GM12878 (cell line): ENCODE measurements at regions not wholly inside any gene's neighbourhood (a gene's known extent, or its start where the extent isn't known, plus 50 kb on each side); places are given as distances from the start of the nearest gene placed in this dataset.

Source experiments
- ATAC-seq: fragments of 200-7000 bp; cut with Tn5 transposase; 3 replicates; pipeline ENCODE4 v1.9.1; 2020; ENCODE audit warnings: mild to moderate bottlenecking, moderate library complexity
- BruUV-seq: library from RNA; stranded (reverse); fragments of 400-500 nt; replicated peaks from 2 replicates; lab custom pipeline; 2021; lab: Mats Ljungman, UMichigan
- CTCF ChIA-PET: fragments of 300-600 bp; sonication (Branson Sonifier 250); formaldehyde crosslinking; extraction: SDS; loops from one replicate; lab custom pipeline; 2021; ENCODE audit warnings: inconsistent platforms; lab: Yijun Ruan, JAX
- POLR2A ChIA-PET: fragments of 350-600 bp; formaldehyde crosslinking; extraction: SDS; loops from one replicate; lab custom pipeline; 2021; ENCODE audit warnings: inconsistent platforms; lab: Charles Lee
- RAD21 ChIA-PET: fragments of 300-600 bp; sonication (Branson Sonifier 250); formaldehyde crosslinking; loops from one replicate; lab custom pipeline; 2023; ENCODE audit warnings: antibody characterized with exemption; ENCODE audit not compliant: unreplicated experiment; lab: Charles Lee
- SMC1A ChIA-PET: fragments of 300-600 bp; sonication (Branson Sonifier 250); formaldehyde crosslinking; loops from one replicate; lab custom pipeline; 2023; ENCODE audit not compliant: unreplicated experiment, uncharacterized antibody; lab: Charles Lee
- DNase-seq: peaks from one replicate; pipeline ENCODE4 v3.0.0-alpha.2; 2011; ENCODE audit warnings: low read depth, low spot score
- FAIRE-seq: peaks from 3 replicates; lab custom pipeline; 2011; peaks lifted over from hg19 to GRCh38; lab: Jason Lieb, UNC
- H2AFZ ChIP-seq: 2 replicates; pipeline ENCODE4 v1.6.0; 2011; ENCODE audit warnings: low read depth, low read length, control low read depth; ENCODE audit not compliant: control insufficient read depth
- H3K27ac ChIP-seq: 2 replicates; pipeline ENCODE4 v1.5.1; 2011; ENCODE audit warnings: control low read depth; ENCODE audit not compliant: control insufficient read depth, insufficient read depth
- H3K27me3 ChIP-seq, 2 experiments: replicated peaks in 1 of 2; 2 replicates each; pipeline versions ENCODE4 v1.6.0 to v1.6.1; 2011; ENCODE audit warnings: low read length in 1 of 2; ENCODE audit not compliant: control insufficient read depth in 2 of 2, insufficient read depth in 2 of 2
- H3K36me3 ChIP-seq, 2 experiments: 2 replicates each; pipeline ENCODE4 v1.5.1; 2011; ENCODE audit warnings: low read length in 1 of 2; ENCODE audit not compliant: control insufficient read depth in 2 of 2, insufficient read depth in 2 of 2
- H3K4me1 ChIP-seq: 2 replicates; pipeline ENCODE4 v1.6.1; 2011; ENCODE audit warnings: mild to moderate bottlenecking, low read length, moderate library complexity, mixed read lengths; ENCODE audit not compliant: control insufficient read depth, insufficient read depth
- H3K4me2 ChIP-seq: 2 replicates; pipeline ENCODE4 v1.6.0; 2011; ENCODE audit warnings: control low read depth; ENCODE audit not compliant: control insufficient read depth, insufficient read depth
- H3K4me3 ChIP-seq: fragments of 200-600 bp; sonication (generic); 2 replicates; pipeline ENCODE4 v1.5.1; 2016
- H3K79me2 ChIP-seq: 2 replicates; pipeline ENCODE4 v1.6.0; 2011; ENCODE audit warnings: low read length; ENCODE audit not compliant: control insufficient read depth, insufficient read depth
- H3K9ac ChIP-seq: 2 replicates; pipeline ENCODE4 v1.8.0; 2011; ENCODE audit warnings: low read length, control low read depth, mixed read lengths; ENCODE audit not compliant: control insufficient read depth, insufficient read depth
- H3K9me3 ChIP-seq: replicated peaks from 3 replicates; pipeline ENCODE4 v1.5.1; 2011; ENCODE audit warnings: mild to moderate bottlenecking, low read length; ENCODE audit not compliant: control insufficient read depth, insufficient read depth
- H4K20me1 ChIP-seq: 2 replicates; pipeline ENCODE4 v1.6.0; 2011; ENCODE audit not compliant: control insufficient read depth, insufficient read depth
- ATF3 ChIP-seq: IDR thresholded peaks from 2 replicates; pipeline ENCODE4 v1.6.1; 2011; ENCODE audit warnings: low read depth, mild to moderate bottlenecking, low read length, moderate library complexity, borderline replicate concordance; ENCODE audit errors: extremely low read depth
- CREM ChIP-seq: IDR thresholded peaks from 2 replicates; pipeline ENCODE4 v1.6.1; 2014; ENCODE audit warnings: antibody characterized with exemption, low read depth
- EP300 ChIP-seq, 2 experiments: fragments of 150-350 bp in 1 of 2; IDR thresholded peaks; 2 replicates each; pipeline ENCODE4 v1.6.1; 2011 to 2012; ENCODE audit warnings: low read depth in 2 of 2, low read length in 2 of 2, borderline replicate concordance in 1 of 2, improper control_type of control experiment in 1 of 2, inconsistent platforms in 1 of 2; ENCODE audit not compliant: control insufficient read depth in 1 of 2
- HDAC6 ChIP-seq: fragments of 200-600 bp; sonication (generic); IDR thresholded peaks from one replicate; pipeline ENCODE4 v1.8.0; 2017; ENCODE audit warnings: antibody characterized with exemption; ENCODE audit not compliant: unreplicated experiment
- KLF5 ChIP-seq: fragments of 450-650 bp; IDR thresholded peaks from 2 replicates; pipeline ENCODE4 v1.6.1; 2014; ENCODE audit warnings: mild to moderate bottlenecking; ENCODE audit not compliant: partially characterized antibody
- MAX ChIP-seq: IDR thresholded peaks from 2 replicates; pipeline ENCODE4 v1.6.1; 2012; ENCODE audit warnings: low read depth, low read length, improper control_type of control experiment
- MEF2B ChIP-seq: fragments of 450-650 bp; IDR thresholded peaks from 2 replicates; pipeline ENCODE4 v1.6.1; 2018; ENCODE audit warnings: mild to moderate bottlenecking, moderate library complexity; ENCODE audit not compliant: partially characterized antibody, poor library complexity, severe bottlenecking
- MLLT1 ChIP-seq: fragments of 450-650 bp; IDR thresholded peaks from 2 replicates; pipeline ENCODE4 v1.6.1; 2016; ENCODE audit warnings: mild to moderate bottlenecking
- NFYA ChIP-seq: IDR thresholded peaks from 2 replicates; pipeline ENCODE4 v1.6.1; 2011; ENCODE audit warnings: low read depth, mild to moderate bottlenecking, low read length, improper control_type of control experiment, borderline replicate concordance
- RAD51 ChIP-seq: fragments of 450-650 bp; IDR thresholded peaks from 2 replicates; pipeline ENCODE4 v1.6.1; 2016; ENCODE audit warnings: moderate library complexity, mild to moderate bottlenecking, inconsistent platforms
- RBBP5 ChIP-seq: fragments of 200-600 bp; sonication (generic); conservative IDR thresholded peaks from 2 replicates; pipeline ENCODE4 v1.6.1; 2016
- RELA ChIP-seq: fragments of 450-650 bp; IDR thresholded peaks from 2 replicates; pipeline ENCODE4 v1.8.0; 2014; ENCODE audit warnings: borderline replicate concordance; ENCODE audit not compliant: partially characterized antibody
- STAT3 ChIP-seq: IDR thresholded peaks from 2 replicates; pipeline ENCODE4 v1.6.1; 2011; ENCODE audit warnings: low read depth, low read length, improper control_type of control experiment
- SUZ12 ChIP-seq: fragments of 200-600 bp; sonication (generic); IDR thresholded peaks from one replicate; pipeline ENCODE4 v1.6.1; 2018; ENCODE audit warnings: antibody characterized with exemption, mild to moderate bottlenecking; ENCODE audit not compliant: unreplicated experiment
- TBL1XR1 ChIP-seq: IDR thresholded peaks from 2 replicates; pipeline ENCODE4 v1.6.1; 2012; ENCODE audit warnings: low read depth, low read length, improper control_type of control experiment
- ZNF274 ChIP-seq: IDR thresholded peaks from one replicate; pipeline ENCODE4 v1.8.0; 2011; ENCODE audit not compliant: insufficient read length, insufficient read depth
- ZNF622 ChIP-seq: fragments of 450-650 bp; IDR thresholded peaks from 2 replicates; pipeline ENCODE4 v1.6.1; 2017; ENCODE audit warnings: mild to moderate bottlenecking, inconsistent platforms
- WGBS: methylation state at CpG from one replicate; pipeline ENCODE4 v1.1.6; 2016; ENCODE audit warnings: low lambda C conversion rate; ENCODE audit not compliant: insufficient replicate concordance, insufficient coverage; ENCODE audit errors: missing lambda C conversion rate; 5-methylcytosine and 5-hydroxymethylcytosine counted together
- in situ Hi-C: fragments of 300-500 bp; cut with MboI; formaldehyde crosslinking; loops from 9 replicates; pipeline ENCODE4 v1.14.3; 2018; ENCODE audit warnings: mixed read lengths
- intact Hi-C: fragments of 100-400 bp; cut with micrococcal nuclease; formaldehyde crosslinking; loops from one replicate; pipeline ENCODE4 v1.14.2; 2022; ENCODE audit not compliant: unreplicated experiment

- H3K4me3 ChIP-seq = no peak overlapping the region
- H3K4me1 ChIP-seq = no peaks in the 10 kb centered on the region
- H4K20me1 ChIP-seq = no peaks in the 10 kb centered on the region
- 26% methylated on average over 11 of the region's 11 CpGs for WGBS
- no peaks in the 10 kb centered on the region for H3K9me3 ChIP-seq
- H3K4me2 ChIP-seq = no peak overlapping the region
- in situ Hi-C loops (no loop called here), intact Hi-C loops (no loop called here)
- H3K27ac ChIP-seq = no peak overlapping the region
- BruUV-seq = no TSS peak
- TF ChIP-seq MEF2B = no peak
- no peak for TF ChIP-seq SUZ12
- no peak for TF ChIP-seq RAD51
- TF ChIP-seq TBL1XR1 = no peak
- TF ChIP-seq ZNF622 = no peak
- TF ChIP-seq MLLT1 = no peak
- no peak for TF ChIP-seq ZNF274
- no peak overlapping the region for H3K9ac ChIP-seq
- no peak for DNase-seq
- RAD21 ChIA-PET = no interaction called here
- no peak for ATAC-seq
- FAIRE-seq = no peak
- H2AFZ ChIP-seq = no peak overlapping the region
- SMC1A ChIA-PET = no interaction called here
- CTCF ChIA-PET = no interaction called here
- no peaks in the 10 kb centered on the region for H3K36me3 ChIP-seq
- H3K27me3 ChIP-seq = no peaks in the 10 kb centered on the region
- no peaks in the 10 kb centered on the region for H3K79me2 ChIP-seq
- POLR2A ChIA-PET = no interaction called here
Observed at GRCh38 chr1:4152266-4152665, 252.2 kb upstream of the C1orf174 start.

GRCh38 chr1:4153571-4153970, 253.5 kb upstream of the C1orf174 start:
- Histone ChIP-seq H3K9me3 (no peaks in the 10 kb centered on the region), H3K36me3 (no peaks in the 10 kb centered on the region), H3K9ac (no peak overlapping the region), H3K79me2 (no peaks in the 10 kb centered on the region), H3K27me3 (no peaks in the 10 kb centered on the region), H3K4me1 (no peaks in the 10 kb centered on the region), H3K27ac (no peak overlapping the region), H4K20me1 (no peaks in the 10 kb centered on the region), H3K4me2 (no peak overlapping the region), H3K4me3 (no peak overlapping the region), H2AFZ (no peak overlapping the region)
- FAIRE-seq (no peak), DNase-seq (no peak), ATAC-seq (no peak)
- RAD21 ChIA-PET = no interaction called here
- SMC1A ChIA-PET = no interaction called here
- no TSS peak for BruUV-seq
- CTCF ChIA-PET = no interaction called here
- intact Hi-C loops (no loop called here), in situ Hi-C loops (no loop called here)
- 38% methylated on average over 5 of the region's 5 CpGs for WGBS
- POLR2A ChIA-PET = no interaction called here
- TF ChIP-seq MAX = no peak
- TF ChIP-seq STAT3 = no peak
- TF ChIP-seq RELA = no peak
- no peak for TF ChIP-seq HDAC6
- TF ChIP-seq NFYA = no peak
- TF ChIP-seq KLF5 = no peak
- TF ChIP-seq EP300 (IDR thresholded peaks at IDR 0.05; ENCODE audit: borderline replicate concordance in 1 of 2, control insufficient read depth in 1 of 2, low read depth in 2 of 2, low read length in 2 of 2) = no peak
- no peak for TF ChIP-seq ATF3
- TF ChIP-seq CREM = no peak
- no peak for TF ChIP-seq RBBP5
